ENCODE measurements at regions not wholly inside any gene's neighbourhood (a gene's known extent, or its start where the extent isn't known, plus 50 kb on each side); places are given as distances from the start of the nearest gene placed in this dataset.

GRCh38 chr5:61623401-61624069 lies 291.5 kb downstream of the ZSWIM6 start:
- no peak for DNase-seq
- H3K36me3 ChIP-seq: no peaks in the 10 kb centered on the region
- H3K4me1 ChIP-seq: peaks cover 0 to 11% (median 5%) of the 10 kb centered on the region in 4 donors
- no peak overlapping the region for H3K27ac ChIP-seq
- no peaks in the 10 kb centered on the region for H3K27me3 ChIP-seq
- no peak overlapping the region for H3K4me3 ChIP-seq
- peak in 2 of 6 experiments; percentile 19 to 24 for TF ChIP-seq CTCF (IDR thresholded peaks at IDR 0.05)
- TF ChIP-seq POLR2A (IDR thresholded peaks at IDR 0.05): no peak
- no peaks in the 10 kb centered on the region for H3K9me3 ChIP-seq

- H3K27me3 ChIP-seq: no peaks in the 10 kb centered on the region
- no peak for DNase-seq
- H3K36me3 ChIP-seq: no peaks in the 10 kb centered on the region
- TF ChIP-seq POLR2A (IDR thresholded peaks at IDR 0.05) (no peak), CTCF (IDR thresholded peaks at IDR 0.05) (no peak)
- no peaks in the 10 kb centered on the region for H3K9me3 ChIP-seq
- H3K4me3 ChIP-seq: no peak overlapping the region
- no peak overlapping the region for H3K27ac ChIP-seq
- H3K4me1 ChIP-seq: peaks cover 0 to 11% (median 5%) of the 10 kb centered on the region in 4 donors
These were observed 292.6 kb downstream of the ZSWIM6 start for GRCh38 chr5:61624553-61625136.

- no peaks in the 10 kb centered on the region for H3K9me3 ChIP-seq
- no peaks in the 10 kb centered on the region for H3K36me3 ChIP-seq
- DNase-seq: no peak
- peak overlapping the region; percentile 45 to 67 (median 52) for H3K4me3 ChIP-seq
- no peaks in the 10 kb centered on the region for H3K27me3 ChIP-seq
- H3K4me1 ChIP-seq: peaks cover 0 to 11% (median 5%) of the 10 kb centered on the region in 4 donors
- TF ChIP-seq POLR2A (IDR thresholded peaks at IDR 0.05): no peak
- TF ChIP-seq CTCF (IDR thresholded peaks at IDR 0.05): no peak
- peak overlapping the region in 1 of 4 donors; percentile 77 for H3K27ac ChIP-seq
These were observed 293.1 kb downstream of the ZSWIM6 start for GRCh38 chr5:61625137-61625561.

- DNase-seq: peak; percentile 38 to 81 (median 76)
- Histone ChIP-seq H3K36me3 (no peaks in the 10 kb centered on the region), H3K9me3 (no peaks in the 10 kb centered on the region), H3K4me3 (peak overlapping the region; percentile 45 to 67 (median 52)), H3K27me3 (no peaks in the 10 kb centered on the region), H3K27ac (peak overlapping the region; percentile 44 to 77 (median 62)), H3K4me1 (peaks cover 0 to 11% (median 5%) of the 10 kb centered on the region in 4 donors)
- no peak for TF ChIP-seq CTCF (IDR thresholded peaks at IDR 0.05)
- TF ChIP-seq POLR2A (IDR thresholded peaks at IDR 0.05): no peak
These were observed 293.9 kb downstream of the ZSWIM6 start for GRCh38 chr5:61625681-61626621.

- Histone ChIP-seq H3K36me3 (no peaks in the 10 kb centered on the region), H3K27ac (peak overlapping the region in 2 of 4 donors; percentile 72 to 77), H3K4me1 (peaks cover 0 to 12% (median 6%) of the 10 kb centered on the region in 4 donors), H3K27me3 (no peaks in the 10 kb centered on the region), H3K9me3 (no peaks in the 10 kb centered on the region), H3K4me3 (peak overlapping the region; percentile 45 to 67 (median 52))
- no peak for TF ChIP-seq POLR2A (IDR thresholded peaks at IDR 0.05)
- no peak for TF ChIP-seq CTCF (IDR thresholded peaks at IDR 0.05)
- DNase-seq: no peak
These were observed 294.7 kb downstream of the ZSWIM6 start for GRCh38 chr5:61626639-61627282.
